ENCODE measurements at regions not wholly inside any gene's neighbourhood (a gene's known extent, or its start where the extent isn't known, plus 50 kb on each side); places are given as distances from the start of the nearest gene placed in this dataset.

GRCh38 chr2:19805266-19805665 lies 96.5 kb downstream of the TTC32 start:
- TF ChIP-seq YY1 (IDR thresholded peaks at IDR 0.05; ENCODE audit: insufficient read depth, insufficient read length), result no peak
- no peak for TF ChIP-seq ZNF274 (IDR thresholded peaks at IDR 0.05; ENCODE audit: low read depth, low read length)
